ENCODE measurements at regions not wholly inside any gene's neighbourhood (a gene's known extent, or its start where the extent isn't known, plus 50 kb on each side); places are given as distances from the start of the nearest gene placed in this dataset.

DNA sequence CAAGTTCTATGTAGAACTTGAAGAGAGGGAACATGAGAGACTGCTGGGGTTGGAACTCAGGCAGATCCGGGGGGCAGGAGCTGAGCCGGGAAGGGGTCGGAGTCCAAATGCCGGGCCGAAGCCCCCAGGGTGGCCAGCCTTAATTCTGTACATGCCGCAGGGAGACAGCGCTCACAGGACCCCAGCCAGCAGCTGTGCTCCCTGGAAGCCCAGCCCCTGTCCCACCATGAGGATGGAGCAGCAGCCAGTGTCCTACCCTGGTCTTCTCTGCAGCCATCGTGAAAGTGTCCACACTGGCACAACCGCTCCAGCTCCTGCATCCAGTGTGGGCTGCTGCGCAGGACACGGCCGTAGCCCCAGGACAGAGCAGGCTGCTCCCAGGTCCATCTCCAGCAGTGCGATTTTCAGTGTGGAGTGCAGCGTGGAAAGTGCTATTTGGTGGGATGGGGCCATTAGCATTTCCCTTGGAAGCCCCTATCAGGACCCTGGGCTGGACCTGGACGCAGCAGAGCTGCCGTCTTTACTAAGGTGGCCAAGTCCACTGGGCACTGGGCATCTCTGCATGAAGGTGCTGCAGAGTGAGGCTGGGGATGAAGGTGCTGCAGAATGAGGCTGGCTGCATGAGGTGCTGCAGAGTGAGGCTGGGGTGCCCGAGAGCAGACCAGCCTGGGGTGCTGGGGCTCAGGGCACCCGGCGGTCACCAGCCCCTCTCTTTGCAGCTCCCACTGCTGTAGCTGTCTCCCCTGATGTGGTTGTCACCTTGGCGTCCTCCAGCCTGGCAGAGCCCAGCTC lies 737.4 kb downstream of the BRD1 start:
- Histone ChIP-seq H3K27ac (ENCODE audit: low read length) (no peak overlapping the region), H3K9me3 (ENCODE audit: control insufficient read depth, insufficient read depth, low read depth, low read length) (no peaks in the 10 kb centered on the region), H3K4me3 (ENCODE audit: low read depth in 2 of 2, low read length in 2 of 2) (no peak overlapping the region), H3K4me1 (ENCODE audit: control insufficient read depth, insufficient read depth, low read length) (no peaks in the 10 kb centered on the region), H3K36me3 (ENCODE audit: control insufficient read depth, insufficient read depth, low read length) (no peaks in the 10 kb centered on the region), H3K27me3 (ENCODE audit: control insufficient read depth, insufficient read depth, low read length) (no peaks in the 10 kb centered on the region; the same call in 1 of the 2 replicates)
- CTCF ChIA-PET = no interaction called here
- ATAC-seq (no peak), DNase-seq (ENCODE audit: low read depth, low spot score) (no peak)
- BruUV-seq (replicated peaks) = no TSS peak
- intact Hi-C loops (cut with micrococcal nuclease; ENCODE audit: unreplicated experiment) (no loop called here), in situ Hi-C loops (cut with HindIII; ENCODE audit: low pct_unique_long_range_greater_than_20kb, low sequenced_read_pairs) (no loop called here)
- POLR2A ChIA-PET = no interaction called here
- TF ChIP-seq, protein P1, sequence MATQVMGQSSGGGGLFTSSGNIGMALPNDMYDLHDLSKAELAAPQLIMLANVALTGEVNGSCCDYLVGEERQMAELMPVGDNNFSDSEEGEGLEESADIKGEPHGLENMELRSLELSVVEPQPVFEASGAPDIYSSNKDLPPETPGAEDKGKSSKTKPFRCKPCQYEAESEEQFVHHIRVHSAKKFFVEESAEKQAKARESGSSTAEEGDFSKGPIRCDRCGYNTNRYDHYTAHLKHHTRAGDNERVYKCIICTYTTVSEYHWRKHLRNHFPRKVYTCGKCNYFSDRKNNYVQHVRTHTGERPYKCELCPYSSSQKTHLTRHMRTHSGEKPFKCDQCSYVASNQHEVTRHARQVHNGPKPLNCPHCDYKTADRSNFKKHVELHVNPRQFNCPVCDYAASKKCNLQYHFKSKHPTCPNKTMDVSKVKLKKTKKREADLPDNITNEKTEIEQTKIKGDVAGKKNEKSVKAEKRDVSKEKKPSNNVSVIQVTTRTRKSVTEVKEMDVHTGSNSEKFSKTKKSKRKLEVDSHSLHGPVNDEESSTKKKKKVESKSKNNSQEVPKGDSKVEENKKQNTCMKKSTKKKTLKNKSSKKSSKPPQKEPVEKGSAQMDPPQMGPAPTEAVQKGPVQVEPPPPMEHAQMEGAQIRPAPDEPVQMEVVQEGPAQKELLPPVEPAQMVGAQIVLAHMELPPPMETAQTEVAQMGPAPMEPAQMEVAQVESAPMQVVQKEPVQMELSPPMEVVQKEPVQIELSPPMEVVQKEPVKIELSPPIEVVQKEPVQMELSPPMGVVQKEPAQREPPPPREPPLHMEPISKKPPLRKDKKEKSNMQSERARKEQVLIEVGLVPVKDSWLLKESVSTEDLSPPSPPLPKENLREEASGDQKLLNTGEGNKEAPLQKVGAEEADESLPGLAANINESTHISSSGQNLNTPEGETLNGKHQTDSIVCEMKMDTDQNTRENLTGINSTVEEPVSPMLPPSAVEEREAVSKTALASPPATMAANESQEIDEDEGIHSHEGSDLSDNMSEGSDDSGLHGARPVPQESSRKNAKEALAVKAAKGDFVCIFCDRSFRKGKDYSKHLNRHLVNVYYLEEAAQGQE (IDR thresholded peaks at IDR 0.05; ENCODE audit: insufficient read depth in 1 of 2, low read depth in 2 of 2, low read length in 1 of 2) = no peak
- TF ChIP-seq TCF7L2 (IDR thresholded peaks at IDR 0.05; ENCODE audit: low read depth, low read length) (no peak), SIN3A (IDR thresholded peaks at IDR 0.05; ENCODE audit: borderline replicate concordance, insufficient read depth, low read depth, low read length) (no peak), POLR2AphosphoS5 (IDR thresholded peaks at IDR 0.05; ENCODE audit: low read depth, low read length) (no peak)
- TF ChIP-seq, protein P2, sequence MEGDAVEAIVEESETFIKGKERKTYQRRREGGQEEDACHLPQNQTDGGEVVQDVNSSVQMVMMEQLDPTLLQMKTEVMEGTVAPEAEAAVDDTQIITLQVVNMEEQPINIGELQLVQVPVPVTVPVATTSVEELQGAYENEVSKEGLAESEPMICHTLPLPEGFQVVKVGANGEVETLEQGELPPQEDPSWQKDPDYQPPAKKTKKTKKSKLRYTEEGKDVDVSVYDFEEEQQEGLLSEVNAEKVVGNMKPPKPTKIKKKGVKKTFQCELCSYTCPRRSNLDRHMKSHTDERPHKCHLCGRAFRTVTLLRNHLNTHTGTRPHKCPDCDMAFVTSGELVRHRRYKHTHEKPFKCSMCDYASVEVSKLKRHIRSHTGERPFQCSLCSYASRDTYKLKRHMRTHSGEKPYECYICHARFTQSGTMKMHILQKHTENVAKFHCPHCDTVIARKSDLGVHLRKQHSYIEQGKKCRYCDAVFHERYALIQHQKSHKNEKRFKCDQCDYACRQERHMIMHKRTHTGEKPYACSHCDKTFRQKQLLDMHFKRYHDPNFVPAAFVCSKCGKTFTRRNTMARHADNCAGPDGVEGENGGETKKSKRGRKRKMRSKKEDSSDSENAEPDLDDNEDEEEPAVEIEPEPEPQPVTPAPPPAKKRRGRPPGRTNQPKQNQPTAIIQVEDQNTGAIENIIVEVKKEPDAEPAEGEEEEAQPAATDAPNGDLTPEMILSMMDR (IDR thresholded peaks at IDR 0.05) = no peak

DNA sequence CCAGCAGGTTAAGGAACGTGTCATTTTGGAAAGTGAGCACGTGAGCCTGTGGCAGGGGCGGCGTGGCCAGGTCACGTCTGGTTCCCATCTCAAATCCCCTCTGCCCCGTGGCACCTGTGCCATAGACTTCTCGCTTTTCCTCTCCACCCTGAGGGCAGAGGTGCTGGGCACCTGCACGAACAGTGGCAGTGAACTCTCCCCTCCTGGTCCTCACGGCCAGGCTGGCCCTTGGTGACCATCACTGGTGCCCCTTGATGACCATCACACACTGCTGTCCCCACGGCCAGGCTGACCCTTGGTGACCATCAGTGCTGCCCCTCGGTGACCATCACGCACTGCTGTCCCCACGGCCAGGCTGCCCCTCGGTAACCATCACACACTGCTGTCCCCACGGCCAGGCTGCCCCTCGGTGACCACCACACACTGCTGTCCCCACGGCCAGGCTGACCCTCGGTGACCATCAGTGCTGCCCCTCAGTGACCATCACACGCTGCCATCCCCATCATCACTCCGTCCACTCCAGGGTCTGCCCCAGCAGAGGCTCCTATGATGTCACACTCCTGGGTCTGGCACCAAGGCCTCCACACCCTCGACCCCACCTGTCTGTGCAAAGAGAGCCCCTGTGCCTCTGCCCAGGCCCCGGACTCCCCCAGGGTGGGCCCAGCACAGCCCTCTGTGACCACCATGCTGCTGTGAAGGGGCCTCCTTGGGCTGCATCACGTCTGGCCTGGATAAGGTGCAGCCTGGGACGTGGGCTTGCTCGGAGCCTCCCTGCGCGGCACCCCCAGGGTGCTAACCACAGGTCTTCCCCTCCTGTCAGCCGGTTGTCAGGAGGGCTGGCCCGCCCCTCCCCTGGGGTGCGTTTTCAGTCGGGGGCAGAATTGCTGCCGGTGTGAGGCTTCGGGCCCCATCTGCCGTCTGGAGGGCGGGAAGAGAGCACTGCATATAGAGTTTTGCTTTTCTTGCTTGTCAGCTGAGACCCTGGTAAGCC lies 738.6 kb downstream of the BRD1 start:
- ChIA-PET POLR2A (no interaction called here), CTCF (no interaction called here)
- no peaks in the 10 kb centered on the region; the same call in 1 of the 2 replicates for H3K27me3 ChIP-seq (ENCODE audit: control insufficient read depth, insufficient read depth, low read length)
- no peaks in the 10 kb centered on the region for H3K4me1 ChIP-seq (ENCODE audit: control insufficient read depth, insufficient read depth, low read length)
- no peak for ATAC-seq
- no peaks in the 10 kb centered on the region for H3K36me3 ChIP-seq (ENCODE audit: control insufficient read depth, insufficient read depth, low read length)
- H3K27ac ChIP-seq (ENCODE audit: low read length) = no peak overlapping the region
- no peak overlapping the region for H3K4me3 ChIP-seq (ENCODE audit: low read depth in 2 of 2, low read length in 2 of 2)
- TF ChIP-seq, protein P2 (IDR thresholded peaks at IDR 0.05) = no peak
- TF ChIP-seq POLR2AphosphoS5 (IDR thresholded peaks at IDR 0.05; ENCODE audit: low read depth, low read length) (no peak), SIN3A (IDR thresholded peaks at IDR 0.05; ENCODE audit: borderline replicate concordance, insufficient read depth, low read depth, low read length) (no peak), TCF7L2 (IDR thresholded peaks at IDR 0.05; ENCODE audit: low read depth, low read length) (no peak)
- TF ChIP-seq, protein P1 (IDR thresholded peaks at IDR 0.05; ENCODE audit: insufficient read depth in 1 of 2, low read depth in 2 of 2, low read length in 1 of 2) = no peak
- DNase-seq (ENCODE audit: low read depth, low spot score) = no peak
- intact Hi-C loops (cut with micrococcal nuclease; ENCODE audit: unreplicated experiment) = no loop called here
- in situ Hi-C loops (cut with HindIII; ENCODE audit: low pct_unique_long_range_greater_than_20kb, low sequenced_read_pairs) = no loop called here
- BruUV-seq (replicated peaks) = no TSS peak
- H3K9me3 ChIP-seq (ENCODE audit: control insufficient read depth, insufficient read depth, low read depth, low read length) = no peaks in the 10 kb centered on the region

All from Panc1 (cell line).